ENCODE measurements at regions not wholly inside any gene's neighbourhood (a gene's known extent, or its start where the extent isn't known, plus 50 kb on each side); places are given as distances from the start of the nearest gene placed in this dataset.

DNA sequence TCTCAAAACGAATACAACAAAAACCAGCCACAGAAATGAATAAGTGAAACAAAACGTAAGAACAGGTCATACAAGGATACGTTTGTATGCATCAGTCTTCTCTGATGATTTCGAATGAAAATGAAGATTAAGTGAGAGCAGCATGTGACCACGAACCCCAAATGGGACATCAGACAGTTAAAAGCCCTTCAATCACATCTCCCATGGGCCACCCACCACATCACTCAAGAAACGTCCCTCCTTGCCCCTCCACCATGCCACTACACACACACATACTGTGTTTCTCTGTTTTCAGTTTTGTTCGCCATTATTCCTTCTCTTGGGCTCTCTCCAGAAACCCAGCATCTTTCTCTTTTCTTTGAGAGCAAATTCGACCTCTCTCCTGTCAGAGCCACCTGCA lies 355.6 kb upstream of the KAZN start:
- no peaks in the 10 kb centered on the region for H3K36me3 ChIP-seq (ENCODE audit: control insufficient read depth, insufficient read depth, low read length)
- H3K4me3 ChIP-seq (ENCODE audit: low read depth, low read length): no peak overlapping the region
- FAIRE-seq: no peak
- TF ChIP-seq, protein P1, sequence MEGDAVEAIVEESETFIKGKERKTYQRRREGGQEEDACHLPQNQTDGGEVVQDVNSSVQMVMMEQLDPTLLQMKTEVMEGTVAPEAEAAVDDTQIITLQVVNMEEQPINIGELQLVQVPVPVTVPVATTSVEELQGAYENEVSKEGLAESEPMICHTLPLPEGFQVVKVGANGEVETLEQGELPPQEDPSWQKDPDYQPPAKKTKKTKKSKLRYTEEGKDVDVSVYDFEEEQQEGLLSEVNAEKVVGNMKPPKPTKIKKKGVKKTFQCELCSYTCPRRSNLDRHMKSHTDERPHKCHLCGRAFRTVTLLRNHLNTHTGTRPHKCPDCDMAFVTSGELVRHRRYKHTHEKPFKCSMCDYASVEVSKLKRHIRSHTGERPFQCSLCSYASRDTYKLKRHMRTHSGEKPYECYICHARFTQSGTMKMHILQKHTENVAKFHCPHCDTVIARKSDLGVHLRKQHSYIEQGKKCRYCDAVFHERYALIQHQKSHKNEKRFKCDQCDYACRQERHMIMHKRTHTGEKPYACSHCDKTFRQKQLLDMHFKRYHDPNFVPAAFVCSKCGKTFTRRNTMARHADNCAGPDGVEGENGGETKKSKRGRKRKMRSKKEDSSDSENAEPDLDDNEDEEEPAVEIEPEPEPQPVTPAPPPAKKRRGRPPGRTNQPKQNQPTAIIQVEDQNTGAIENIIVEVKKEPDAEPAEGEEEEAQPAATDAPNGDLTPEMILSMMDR (IDR thresholded peaks at IDR 0.05; ENCODE audit: insufficient read depth, low read length, severe bottlenecking): no peak
- DNase-seq (ENCODE audit: low read depth): no peak
- H3K27me3 ChIP-seq (ENCODE audit: control insufficient read depth, insufficient read depth, low read length): no peaks in the 10 kb centered on the region

DNA sequence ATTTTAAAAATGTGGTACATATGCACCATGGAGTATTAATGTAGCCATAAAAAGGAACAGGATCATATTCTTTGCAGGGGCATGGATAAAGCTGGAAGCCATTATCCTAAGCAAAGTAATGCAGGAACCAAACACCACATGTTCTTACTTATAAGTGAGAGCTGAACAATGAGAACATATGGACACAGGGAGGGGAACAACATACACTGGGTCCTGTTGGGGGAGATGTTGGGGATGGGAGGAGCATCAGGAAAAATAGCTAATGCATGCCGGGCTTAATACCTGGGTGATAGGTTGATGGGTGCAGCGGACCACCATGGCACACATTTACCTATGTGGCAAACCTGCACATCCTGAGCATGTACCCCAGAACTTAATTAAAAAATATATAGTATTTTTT lies 352.5 kb upstream of the KAZN start:
- H3K36me3 ChIP-seq (ENCODE audit: control insufficient read depth, insufficient read depth, low read length): no peaks in the 10 kb centered on the region
- DNase-seq (ENCODE audit: low read depth): no peak
- no peak overlapping the region for H3K4me3 ChIP-seq (ENCODE audit: low read depth, low read length)
- H3K27me3 ChIP-seq (ENCODE audit: control insufficient read depth, insufficient read depth, low read length): no peaks in the 10 kb centered on the region
- TF ChIP-seq, protein P1 (IDR thresholded peaks at IDR 0.05; ENCODE audit: insufficient read depth, low read length, severe bottlenecking): no peak
- FAIRE-seq: no peak

DNA sequence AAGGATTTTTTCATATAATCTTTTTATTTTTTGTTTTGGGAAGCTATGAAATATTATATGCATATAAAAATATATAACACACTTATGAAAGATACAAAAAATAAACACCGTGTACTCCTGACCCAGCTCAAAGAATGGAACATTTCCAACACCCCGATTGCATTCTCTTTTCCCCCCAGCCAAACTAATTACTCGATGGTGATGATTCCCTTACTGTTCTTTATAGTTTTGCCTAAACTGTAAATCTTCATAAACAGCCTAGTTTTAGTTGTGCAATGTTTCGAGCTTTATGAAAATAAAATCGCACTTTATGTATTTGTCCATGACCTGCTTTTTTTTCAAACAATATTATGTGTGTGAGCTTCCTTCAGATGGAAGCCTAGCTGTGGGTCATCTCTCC lies 352.0 kb upstream of the KAZN start:
- no peak for DNase-seq (ENCODE audit: low read depth)
- no peak for FAIRE-seq
- Histone ChIP-seq H3K36me3 (ENCODE audit: control insufficient read depth, insufficient read depth, low read length) (no peaks in the 10 kb centered on the region), H3K4me3 (ENCODE audit: low read depth, low read length) (no peak overlapping the region), H3K27me3 (ENCODE audit: control insufficient read depth, insufficient read depth, low read length) (no peaks in the 10 kb centered on the region)
- TF ChIP-seq, protein P1 (IDR thresholded peaks at IDR 0.05; ENCODE audit: insufficient read depth, low read length, severe bottlenecking): no peak

DNA sequence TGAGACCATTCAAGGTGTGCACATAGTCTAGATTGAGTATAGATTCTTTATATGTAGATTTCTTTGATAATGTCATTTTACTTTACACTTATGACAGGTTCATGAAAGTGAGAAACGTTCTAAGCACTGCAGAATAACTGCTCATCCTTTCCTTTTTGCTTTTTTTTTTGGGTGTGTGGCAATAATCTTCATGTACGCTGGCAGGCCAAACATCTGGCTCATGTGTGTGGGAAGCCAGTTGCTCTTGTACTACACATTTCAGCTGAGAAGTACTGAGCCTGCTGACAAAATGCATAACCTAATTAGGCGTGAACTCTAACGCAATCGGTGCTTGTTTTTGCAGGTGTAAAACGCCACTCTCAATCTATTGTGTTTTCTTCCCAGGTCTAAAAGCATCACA lies 350.8 kb upstream of the KAZN start:
- Histone ChIP-seq H3K27me3 (ENCODE audit: control insufficient read depth, insufficient read depth, low read length) (no peaks in the 10 kb centered on the region), H3K36me3 (ENCODE audit: control insufficient read depth, insufficient read depth, low read length) (no peaks in the 10 kb centered on the region), H3K4me3 (ENCODE audit: low read depth, low read length) (no peak overlapping the region)
- no peak for DNase-seq (ENCODE audit: low read depth)
- no peak for FAIRE-seq
- TF ChIP-seq, protein P1 (IDR thresholded peaks at IDR 0.05; ENCODE audit: insufficient read depth, low read length, severe bottlenecking): no peak

DNA sequence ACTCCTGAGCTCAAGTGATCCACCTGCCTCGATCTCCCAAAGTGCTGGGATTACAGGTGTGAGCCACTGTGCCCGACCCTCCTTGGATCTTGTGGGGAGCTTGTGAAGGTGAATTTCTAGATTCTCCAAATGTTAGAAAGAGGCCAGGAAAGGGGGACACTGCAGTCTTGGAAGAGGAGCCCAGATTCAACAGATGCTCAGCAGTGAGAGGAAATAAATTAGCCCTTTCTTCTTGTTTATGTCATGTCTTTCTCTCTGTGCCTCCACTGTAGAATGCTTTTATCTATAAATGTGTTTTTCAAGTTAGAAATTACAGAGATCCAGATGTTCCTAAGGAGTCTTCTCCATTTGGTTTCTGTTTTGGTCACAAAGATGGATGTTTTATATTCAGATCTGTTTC lies 346.6 kb upstream of the KAZN start:
- no peak for DNase-seq (ENCODE audit: low read depth)
- no peak for FAIRE-seq
- TF ChIP-seq, protein P1 (IDR thresholded peaks at IDR 0.05; ENCODE audit: insufficient read depth, low read length, severe bottlenecking): no peak
- no peaks in the 10 kb centered on the region for H3K27me3 ChIP-seq (ENCODE audit: control insufficient read depth, insufficient read depth, low read length)
- no peaks in the 10 kb centered on the region for H3K36me3 ChIP-seq (ENCODE audit: control insufficient read depth, insufficient read depth, low read length)
- no peak overlapping the region for H3K4me3 ChIP-seq (ENCODE audit: low read depth, low read length)

DNA sequence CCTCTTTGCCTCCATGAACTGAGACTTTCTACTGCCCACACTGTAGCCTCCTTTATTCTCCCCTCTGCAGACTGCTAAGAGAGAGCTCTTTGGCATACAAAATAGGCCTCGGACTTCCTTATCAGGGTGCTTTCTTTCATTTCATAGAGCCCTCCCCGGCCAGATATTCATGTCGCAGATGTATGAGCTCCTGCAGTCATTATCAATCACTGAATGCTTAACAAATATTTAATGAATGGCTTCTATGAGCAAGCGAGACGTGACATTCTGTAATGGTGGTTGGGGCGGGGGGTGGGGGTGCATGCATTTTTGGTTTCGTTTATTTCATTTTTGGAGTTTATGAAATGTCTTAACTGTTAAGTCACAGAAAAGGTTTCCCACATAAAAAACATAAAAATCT lies 344.8 kb upstream of the KAZN start:
- FAIRE-seq (no peak), DNase-seq (ENCODE audit: low read depth) (no peak)
- H3K4me3 ChIP-seq (ENCODE audit: low read depth, low read length): no peak overlapping the region
- TF ChIP-seq, protein P1 (IDR thresholded peaks at IDR 0.05; ENCODE audit: insufficient read depth, low read length, severe bottlenecking): no peak
- H3K36me3 ChIP-seq (ENCODE audit: control insufficient read depth, insufficient read depth, low read length): no peaks in the 10 kb centered on the region
- no peaks in the 10 kb centered on the region for H3K27me3 ChIP-seq (ENCODE audit: control insufficient read depth, insufficient read depth, low read length)

Measured in bronchial epithelial cell (primary cell).